Type B pancreatic cell (in vitro differentiated cells): ENCODE measurements at regions not wholly inside any gene's neighbourhood (a gene's known extent, or its start where the extent isn't known, plus 50 kb on each side); places are given as distances from the start of the nearest gene placed in this dataset.

Source experiments
- DNase-seq: peaks from one replicate; pipeline ENCODE4 v3.0.0; 2021; ENCODE audit warnings: mixed read lengths; ENCODE audit not compliant: unreplicated experiment; ENCODE audit errors: extremely low spot score
- H3K27ac Mint-ChIP-seq: 2 replicates; pipeline ENCODE4 v1.8.0; 2021; ENCODE audit warnings: mild to moderate bottlenecking, mixed read lengths
- H3K27me3 Mint-ChIP-seq: 2 replicates; pipeline ENCODE4 v1.8.0; 2021; ENCODE audit warnings: mixed read lengths
- H3K36me3 Mint-ChIP-seq: 2 replicates; pipeline ENCODE4 v1.8.0; 2021; ENCODE audit warnings: mixed read lengths
- H3K4me1 Mint-ChIP-seq: one replicate; pipeline ENCODE4 v1.8.0; 2021; ENCODE audit warnings: mixed read lengths; ENCODE audit not compliant: unreplicated experiment
- H3K4me3 Mint-ChIP-seq: 2 replicates; pipeline ENCODE4 v1.8.0; 2021; ENCODE audit warnings: mild to moderate bottlenecking, mixed read lengths
- H3K9me3 Mint-ChIP-seq: 2 replicates; pipeline ENCODE4 v1.8.0; 2021; ENCODE audit warnings: mixed read lengths
- CTCF ChIP-seq: fragments of 200-600 bp; sonication (generic); conservative IDR thresholded peaks from 2 replicates; pipeline ENCODE4 v1.5.0; 2021; ENCODE audit warnings: antibody characterized with exemption, mild to moderate bottlenecking

GRCh38 chr6:145400508-145400907 is 334.8 kb downstream of the EPM2A start:
- no peak for DNase-seq
- Mint-ChIP-seq H3K36me3 (no peaks in the 10 kb centered on the region), H3K4me3 (no peak overlapping the region), H3K4me1 (no peaks in the 10 kb centered on the region), H3K27ac (no peak overlapping the region), H3K9me3 (no peaks in the 10 kb centered on the region), H3K27me3 (peaks cover 3% of the 10 kb centered on the region)
- no peak for TF ChIP-seq CTCF

GRCh38 chr6:145405006-145405551 is 330.2 kb downstream of the EPM2A start:
- Mint-ChIP-seq H3K4me1 (peaks cover 5% of the 10 kb centered on the region), H3K9me3 (no peaks in the 10 kb centered on the region), H3K27me3 (no peaks in the 10 kb centered on the region), H3K4me3 (no peak overlapping the region), H3K36me3 (no peaks in the 10 kb centered on the region), H3K27ac (no peak overlapping the region)
- TF ChIP-seq CTCF: no peak
- DNase-seq: no peak

GRCh38 chr6:145406783-145407182 is 328.5 kb downstream of the EPM2A start:
- Mint-ChIP-seq H3K27ac (no peak overlapping the region), H3K4me1 (peaks cover 5% of the 10 kb centered on the region), H3K27me3 (no peaks in the 10 kb centered on the region), H3K9me3 (no peaks in the 10 kb centered on the region), H3K4me3 (no peak overlapping the region), H3K36me3 (no peaks in the 10 kb centered on the region)
- no peak for TF ChIP-seq CTCF
- DNase-seq: no peak

GRCh38 chr6:145415616-145416015 is 319.7 kb downstream of the EPM2A start:
- Mint-ChIP-seq H3K9me3 (no peaks in the 10 kb centered on the region), H3K4me1 (no peaks in the 10 kb centered on the region), H3K27me3 (peaks cover 18% of the 10 kb centered on the region), H3K4me3 (no peak overlapping the region), H3K36me3 (no peaks in the 10 kb centered on the region), H3K27ac (no peak overlapping the region)
- TF ChIP-seq CTCF: no peak
- DNase-seq: no peak

GRCh38 chr6:145420599-145420998 is 314.7 kb downstream of the EPM2A start:
- Mint-ChIP-seq H3K27me3 (peaks cover 7% of the 10 kb centered on the region), H3K36me3 (no peaks in the 10 kb centered on the region), H3K4me3 (no peak overlapping the region), H3K27ac (no peak overlapping the region), H3K9me3 (no peaks in the 10 kb centered on the region), H3K4me1 (no peaks in the 10 kb centered on the region)
- TF ChIP-seq CTCF: no peak
- no peak for DNase-seq

GRCh38 chr6:145423936-145424335 is 311.4 kb downstream of the EPM2A start:
- H3K36me3 Mint-ChIP-seq: no peaks in the 10 kb centered on the region
- H3K27ac Mint-ChIP-seq: no peak overlapping the region
- H3K4me3 Mint-ChIP-seq: no peak overlapping the region
- H3K9me3 Mint-ChIP-seq: no peaks in the 10 kb centered on the region
- no peak for TF ChIP-seq CTCF
- H3K27me3 Mint-ChIP-seq: peaks cover 5% of the 10 kb centered on the region
- DNase-seq: no peak
- no peaks in the 10 kb centered on the region for H3K4me1 Mint-ChIP-seq
